Retinal pigment epithelial cell (primary cell): ENCODE measurements at regions not wholly inside any gene's neighbourhood (a gene's known extent, or its start where the extent isn't known, plus 50 kb on each side); places are given as distances from the start of the nearest gene placed in this dataset.

Source experiments
- DNase-seq: peaks from one replicate; pipeline ENCODE4 v3.0.0-alpha.2; 2010; ENCODE audit warnings: low read depth
- H3K4me3 ChIP-seq: 2 replicates; pipeline ENCODE4 v1.5.1; 2011; ENCODE audit warnings: mild to moderate bottlenecking, low read length, control low read depth, moderate library complexity
- TF ChIP-seq, protein P1 (sequence below): conservative IDR thresholded peaks from 2 replicates; pipeline ENCODE4 v1.5.1; 2011; ENCODE audit warnings: low read depth, low read length, control low read depth, inconsistent platforms

DNA sequence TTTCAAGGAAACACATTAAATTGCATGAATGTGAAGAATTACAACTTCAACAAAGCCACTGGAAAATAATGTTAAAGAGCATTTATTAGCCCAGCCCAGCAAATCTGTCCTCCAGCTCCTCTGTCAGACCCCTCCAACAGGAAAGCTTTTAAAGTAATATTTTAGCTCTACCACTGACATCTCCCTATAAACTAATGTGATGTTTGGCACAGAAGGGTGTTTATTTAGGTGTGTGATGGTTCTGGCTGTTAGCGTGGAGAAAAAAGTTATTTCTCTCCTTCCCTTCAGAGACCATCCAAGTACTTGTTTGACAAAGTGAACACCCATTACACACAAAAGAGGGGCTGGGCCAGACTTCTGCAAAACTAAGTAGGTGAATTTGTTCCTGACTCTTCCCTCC, 111.9 kb upstream of the TARS1 start:
- no peak overlapping the region for H3K4me3 ChIP-seq
- DNase-seq, result no peak
- TF ChIP-seq, protein P1, sequence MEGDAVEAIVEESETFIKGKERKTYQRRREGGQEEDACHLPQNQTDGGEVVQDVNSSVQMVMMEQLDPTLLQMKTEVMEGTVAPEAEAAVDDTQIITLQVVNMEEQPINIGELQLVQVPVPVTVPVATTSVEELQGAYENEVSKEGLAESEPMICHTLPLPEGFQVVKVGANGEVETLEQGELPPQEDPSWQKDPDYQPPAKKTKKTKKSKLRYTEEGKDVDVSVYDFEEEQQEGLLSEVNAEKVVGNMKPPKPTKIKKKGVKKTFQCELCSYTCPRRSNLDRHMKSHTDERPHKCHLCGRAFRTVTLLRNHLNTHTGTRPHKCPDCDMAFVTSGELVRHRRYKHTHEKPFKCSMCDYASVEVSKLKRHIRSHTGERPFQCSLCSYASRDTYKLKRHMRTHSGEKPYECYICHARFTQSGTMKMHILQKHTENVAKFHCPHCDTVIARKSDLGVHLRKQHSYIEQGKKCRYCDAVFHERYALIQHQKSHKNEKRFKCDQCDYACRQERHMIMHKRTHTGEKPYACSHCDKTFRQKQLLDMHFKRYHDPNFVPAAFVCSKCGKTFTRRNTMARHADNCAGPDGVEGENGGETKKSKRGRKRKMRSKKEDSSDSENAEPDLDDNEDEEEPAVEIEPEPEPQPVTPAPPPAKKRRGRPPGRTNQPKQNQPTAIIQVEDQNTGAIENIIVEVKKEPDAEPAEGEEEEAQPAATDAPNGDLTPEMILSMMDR, result no peak

DNA sequence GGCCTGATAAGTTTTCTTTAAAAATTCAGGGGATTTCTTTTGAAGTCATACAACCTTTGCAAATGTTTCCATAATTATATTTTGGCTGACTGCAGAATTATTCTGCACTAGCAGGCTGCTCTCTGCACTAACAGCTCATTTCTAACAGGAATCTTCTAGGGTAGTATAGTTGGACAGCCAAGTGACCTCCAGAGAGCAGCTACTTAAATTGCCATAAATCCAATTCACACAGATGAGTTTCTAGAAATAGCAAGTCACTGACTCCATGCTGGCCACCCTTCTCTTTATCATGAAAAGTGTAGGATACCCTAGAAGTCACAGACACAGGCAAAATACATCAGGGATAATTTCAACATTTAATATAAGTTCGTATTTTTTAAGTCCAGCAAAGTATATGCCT, 110.9 kb upstream of the TARS1 start:
- no peak for DNase-seq
- H3K4me3 ChIP-seq, result no peak overlapping the region
- TF ChIP-seq, protein P1, result no peak

DNA sequence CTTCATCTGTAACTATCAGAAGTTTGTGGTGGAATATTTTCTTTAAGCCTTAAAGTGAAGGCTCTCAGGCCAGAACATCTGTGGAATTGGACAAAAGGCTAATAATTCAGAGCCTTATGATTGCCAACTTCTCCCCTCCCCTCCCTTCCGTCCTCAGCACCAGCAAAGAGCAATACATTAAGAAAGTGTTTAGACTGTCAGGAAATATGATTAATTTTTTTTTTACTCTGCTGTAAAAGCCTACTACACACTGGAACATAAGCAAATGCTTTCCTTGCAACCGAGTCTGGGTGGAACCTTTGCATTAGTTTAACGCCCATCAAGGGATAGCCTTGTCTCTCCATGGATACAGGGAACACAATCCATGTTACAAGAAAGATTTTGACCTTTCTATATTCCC, 110.3 kb upstream of the TARS1 start:
- TF ChIP-seq, protein P1, result no peak
- no peak for DNase-seq
- no peak overlapping the region for H3K4me3 ChIP-seq

DNA sequence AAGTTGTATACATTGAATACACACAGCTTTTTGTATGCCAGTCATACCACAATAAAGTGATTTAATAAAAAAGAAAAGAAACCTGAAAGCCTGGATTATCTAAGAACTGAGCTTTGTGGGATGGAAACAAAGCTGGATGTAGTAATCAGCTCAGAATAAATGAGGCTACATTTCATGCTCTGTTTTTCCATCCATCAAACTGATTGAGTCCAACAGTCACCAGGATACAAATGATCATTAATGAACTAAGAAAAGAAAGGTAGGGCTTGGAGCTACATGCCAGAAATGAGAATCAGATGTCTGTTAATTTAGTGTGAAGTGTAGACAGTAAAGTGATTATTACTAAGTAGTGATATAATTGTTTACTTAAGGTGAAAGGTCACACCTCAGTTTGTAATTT, 109.8 kb upstream of the TARS1 start:
- TF ChIP-seq, protein P1, result no peak
- no peak overlapping the region for H3K4me3 ChIP-seq

DNA sequence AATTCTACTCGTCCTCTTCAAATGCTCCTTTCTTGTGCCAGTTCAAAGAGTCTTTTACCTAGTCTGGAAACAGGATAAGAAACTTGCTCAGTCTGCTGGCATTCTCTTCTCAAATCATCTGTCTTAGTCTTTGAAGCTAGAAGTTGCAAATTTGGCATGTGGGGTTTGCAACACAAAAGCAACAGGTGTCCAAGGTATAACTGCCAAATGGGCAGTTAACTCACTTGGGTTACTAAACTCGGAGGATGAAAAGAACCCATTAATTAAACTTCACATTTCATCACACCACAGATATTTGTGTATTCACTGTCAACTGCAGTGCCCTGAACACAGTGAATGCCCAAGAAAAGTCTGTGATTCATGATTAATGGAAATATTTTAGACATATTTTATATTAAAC, 108.0 kb upstream of the TARS1 start:
- TF ChIP-seq, protein P1, result no peak
- no peak for DNase-seq
- H3K4me3 ChIP-seq, result no peak overlapping the region

More for the DNA sequence above, 109.8 kb upstream of the TARS1 start:
- peak; percentile 51 for DNase-seq

DNA sequence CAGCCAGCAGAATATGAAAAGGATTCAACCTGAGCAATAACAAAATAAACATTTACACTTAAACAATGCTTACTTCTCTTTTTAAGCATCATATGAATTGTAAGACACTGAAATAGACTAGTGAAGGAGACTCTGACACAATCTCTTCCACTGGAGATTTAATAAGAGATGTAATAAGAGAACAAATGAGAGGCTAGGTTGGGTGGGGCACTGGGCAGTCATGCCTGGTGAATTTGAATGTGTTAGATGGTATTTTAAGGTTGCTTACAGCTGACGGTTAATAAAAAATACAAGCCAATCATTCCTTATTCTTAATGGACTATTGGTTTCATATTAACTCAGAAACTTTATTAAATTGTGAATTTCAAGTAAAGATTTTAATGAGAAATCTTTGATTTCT, 105.9 kb upstream of the TARS1 start:
- TF ChIP-seq, protein P1, result no peak
- no peak overlapping the region for H3K4me3 ChIP-seq
- no peak for DNase-seq

DNA sequence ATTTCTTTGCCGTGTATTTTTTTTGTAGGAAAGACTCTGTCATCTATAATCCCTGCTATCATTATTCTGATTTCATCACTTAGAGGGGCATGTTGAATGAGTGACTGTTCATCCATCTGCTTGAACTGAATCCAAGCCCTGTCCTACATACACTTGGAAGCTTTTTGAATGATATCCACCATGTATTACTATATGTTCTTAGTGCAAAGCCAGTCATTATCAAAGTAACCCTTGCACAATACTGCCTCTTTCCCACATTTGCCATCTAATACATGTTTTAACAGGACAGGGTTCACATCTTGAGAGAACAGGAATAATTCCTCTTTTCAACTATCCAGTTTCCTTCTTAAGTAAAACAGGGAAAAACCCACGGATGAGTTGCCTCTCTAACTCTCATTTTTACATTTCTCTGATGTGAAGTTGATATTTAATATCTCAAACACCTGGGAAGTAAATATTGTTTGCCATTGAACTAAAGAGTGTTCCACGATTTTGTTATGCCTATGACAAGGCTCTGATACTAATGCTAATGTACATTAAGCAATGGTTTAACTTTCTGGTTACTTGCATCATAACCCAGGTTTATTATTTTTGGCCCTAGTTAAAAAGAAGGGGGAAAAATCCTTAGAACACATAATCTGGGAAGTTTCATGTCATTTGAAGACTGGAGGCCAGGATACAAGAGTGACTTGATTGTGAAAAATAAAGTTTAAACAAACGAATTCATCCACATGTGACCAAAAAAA, 103.7 kb upstream of the TARS1 start:
- no peak for DNase-seq
- no peak overlapping the region for H3K4me3 ChIP-seq
- TF ChIP-seq, protein P1, result no peak
